ENCODE measurements at regions not wholly inside any gene's neighbourhood (a gene's known extent, or its start where the extent isn't known, plus 50 kb on each side); places are given as distances from the start of the nearest gene placed in this dataset.

GRCh38 chr15:60124460-60125070 lies 120.5 kb downstream of the FOXB1 start:
- Histone ChIP-seq H3K9me3 (no peaks in the 10 kb centered on the region), H3K4me3 (replicated peaks in 1 of 3) (no peak overlapping the region), H3K4me1 (peaks cover 0 to 8% of the 10 kb centered on the region in 2 donors), H3K36me3 (no peaks in the 10 kb centered on the region), H3K27ac (no peak overlapping the region), H3K27me3 (no peaks in the 10 kb centered on the region)
- intact Hi-C loops (cut with DNase I), result no loop called here
- no peak for TF ChIP-seq CTCF (IDR thresholded peaks at IDR 0.05)
- TF ChIP-seq POLR2A (IDR thresholded peaks at IDR 0.05), result no peak
- DNase-seq, result no peak
- WGBS, 2 donors, result 88 to 90% methylated on average over 6 of the region's 6 CpGs

GRCh38 chr15:60125334-60125733 lies 121.2 kb downstream of the FOXB1 start:
- no peaks in the 10 kb centered on the region for H3K27me3 ChIP-seq
- H3K9me3 ChIP-seq, result no peaks in the 10 kb centered on the region
- H3K4me1 ChIP-seq, result peaks cover 0 to 11% of the 10 kb centered on the region in 2 donors
- no peak for DNase-seq
- intact Hi-C loops (cut with DNase I), result no loop called here
- no peaks in the 10 kb centered on the region for H3K36me3 ChIP-seq
- H3K4me3 ChIP-seq (replicated peaks in 1 of 3), result no peak overlapping the region
- 55 to 60% methylated on average over 7 of the region's 7 CpGs for WGBS, 2 donors
- no peak for TF ChIP-seq POLR2A (IDR thresholded peaks at IDR 0.05)
- TF ChIP-seq CTCF (IDR thresholded peaks at IDR 0.05), result no peak
- no peak overlapping the region for H3K27ac ChIP-seq

GRCh38 chr15:60126200-60126599 lies 122.1 kb downstream of the FOXB1 start:
- DNase-seq, result no peak
- H3K36me3 ChIP-seq, result no peaks in the 10 kb centered on the region
- 91 to 93% methylated on average over 4 of the region's 4 CpGs for WGBS, 2 donors
- H3K4me3 ChIP-seq (replicated peaks in 1 of 3), result no peak overlapping the region
- no peak overlapping the region for H3K27ac ChIP-seq
- H3K9me3 ChIP-seq, result no peaks in the 10 kb centered on the region
- peaks cover 0 to 11% of the 10 kb centered on the region in 2 donors for H3K4me1 ChIP-seq
- H3K27me3 ChIP-seq, result no peaks in the 10 kb centered on the region
- no peak for TF ChIP-seq CTCF (IDR thresholded peaks at IDR 0.05)
- no peak for TF ChIP-seq POLR2A (IDR thresholded peaks at IDR 0.05)
- intact Hi-C loops (cut with DNase I), result no loop called here

GRCh38 chr15:60126661-60127060 lies 122.5 kb downstream of the FOXB1 start:
- TF ChIP-seq POLR2A (IDR thresholded peaks at IDR 0.05) (no peak), CTCF (IDR thresholded peaks at IDR 0.05) (no peak)
- no peak for DNase-seq
- Histone ChIP-seq H3K27me3 (no peaks in the 10 kb centered on the region), H3K9me3 (no peaks in the 10 kb centered on the region), H3K4me3 (replicated peaks in 1 of 3) (no peak overlapping the region), H3K27ac (peak overlapping the region in 1 of 3 donors; percentile 84), H3K4me1 (peaks cover 0 to 11% of the 10 kb centered on the region in 2 donors), H3K36me3 (no peaks in the 10 kb centered on the region)
- 90 to 93% methylated on average over 5 of the region's 5 CpGs for WGBS, 2 donors
- intact Hi-C loops (cut with DNase I), result no loop called here

GRCh38 chr15:60128000-60128376 lies 123.9 kb downstream of the FOXB1 start:
- WGBS, 2 donors, result 7% methylated on average over 5 of the region's 5 CpGs
- peak; percentile 11 for DNase-seq

More at GRCh38 chr15:60128000-60128376, 123.9 kb downstream of the FOXB1 start:
- Histone ChIP-seq H3K36me3 (no peaks in the 10 kb centered on the region), H3K27me3 (no peaks in the 10 kb centered on the region), H3K4me1 (peaks cover 0 to 11% of the 10 kb centered on the region in 2 donors), H3K9me3 (no peaks in the 10 kb centered on the region), H3K27ac (peak overlapping the region; percentile 43 to 89 (median 84)), H3K4me3 (replicated peaks in 1 of 3) (peak overlapping the region in 2 of 3 donors; percentile 19 to 30)
- intact Hi-C loops (cut with DNase I), result no loop called here
- no peak for TF ChIP-seq POLR2A (IDR thresholded peaks at IDR 0.05)
- no peak for TF ChIP-seq CTCF (IDR thresholded peaks at IDR 0.05)
